GM18951 (cell line): ENCODE measurements at regions not wholly inside any gene's neighbourhood (a gene's known extent, or its start where the extent isn't known, plus 50 kb on each side); places are given as distances from the start of the nearest gene placed in this dataset.

ENCODE experiments used
- POLR2A ChIP-seq: IDR thresholded peaks from 4 replicates; pipeline ENCODE4 v1.6.1; 2011; ENCODE audit warnings: mild to moderate bottlenecking; ENCODE audit not compliant: insufficient read length, insufficient read depth; ENCODE audit errors: extremely low read depth
- in situ Hi-C: fragments of 300-500 bp; cut with MboI; formaldehyde crosslinking; loops from one replicate; pipeline ENCODE4 v1.12.0; 2022; ENCODE audit warnings: low sequenced_read_pairs, mixed read lengths, inconsistent platforms; ENCODE audit not compliant: unreplicated experiment

- in situ Hi-C loops = no loop called here
- no peak for TF ChIP-seq POLR2A
Observed at GRCh38 chr4:185899833-185900232, 87.8 kb upstream of the SORBS2 start.

DNA sequence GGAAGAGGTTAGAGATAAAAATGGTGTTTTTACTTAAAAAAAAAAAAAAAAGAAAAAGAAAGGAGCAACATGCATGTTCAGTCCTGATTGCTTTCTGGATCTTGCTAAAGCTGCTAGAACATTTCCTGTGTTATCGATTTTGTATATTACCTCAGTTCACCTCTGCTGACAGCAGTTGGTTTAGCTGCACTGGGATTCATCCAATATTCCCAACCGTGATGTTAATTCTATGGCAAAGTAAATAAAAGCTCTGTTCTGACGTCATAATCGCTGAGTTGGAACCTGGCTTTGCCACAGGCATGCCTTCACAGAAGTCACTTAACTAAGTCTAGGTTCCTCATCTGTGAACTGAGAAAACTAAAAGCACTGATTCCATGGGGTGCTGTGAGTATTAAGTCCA is 90.7 kb upstream of the SORBS2 start:
- no peak for TF ChIP-seq POLR2A
- in situ Hi-C loops = no loop called here

DNA sequence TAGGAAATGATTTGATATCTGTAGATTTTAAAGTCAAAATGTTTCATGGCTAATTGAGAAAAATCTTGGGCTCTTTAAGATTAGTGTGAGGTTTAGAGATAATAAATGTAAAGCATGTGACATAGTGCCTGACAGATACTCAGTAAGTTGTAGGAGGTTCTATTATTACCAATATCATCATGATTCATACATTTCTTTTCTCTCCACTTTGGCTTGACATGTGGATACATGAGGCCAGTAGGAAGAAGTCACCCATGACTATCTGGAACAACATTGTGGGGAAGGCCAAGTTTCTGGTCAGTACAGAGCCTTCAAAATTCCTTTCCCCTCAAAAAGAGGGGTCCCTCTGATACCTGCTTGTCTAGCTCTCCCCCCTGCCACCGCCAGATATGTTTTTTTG is 91.2 kb upstream of the SORBS2 start:
- in situ Hi-C loops = no loop called here

DNA sequence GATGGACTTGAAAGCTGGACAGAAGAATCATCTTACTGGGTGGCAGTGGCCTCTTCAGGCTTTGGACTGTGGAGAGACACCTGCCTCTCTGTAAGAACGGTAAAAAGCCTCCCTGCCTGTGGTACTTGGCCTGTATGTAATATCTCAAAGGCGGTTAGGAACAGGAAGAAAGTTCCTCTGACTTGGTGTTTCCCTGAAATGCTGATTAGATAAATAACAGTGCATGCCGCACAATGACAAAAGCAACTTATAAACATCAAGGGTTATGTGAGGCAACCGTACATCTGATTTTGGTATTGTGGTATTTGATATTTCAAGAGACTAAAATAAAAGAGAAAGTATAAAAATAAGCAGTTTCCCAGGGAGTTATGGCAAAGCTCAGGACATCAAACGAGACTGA is 92.4 kb upstream of the SORBS2 start:
- in situ Hi-C loops = no loop called here
- no peak for TF ChIP-seq POLR2A

More for the DNA sequence above, 91.2 kb upstream of the SORBS2 start:
- no peak for TF ChIP-seq POLR2A

GRCh38 chr4:185909972-185910371 is 98.0 kb upstream of the SORBS2 start:
- in situ Hi-C loops = no loop called here
- no peak for TF ChIP-seq POLR2A

DNA sequence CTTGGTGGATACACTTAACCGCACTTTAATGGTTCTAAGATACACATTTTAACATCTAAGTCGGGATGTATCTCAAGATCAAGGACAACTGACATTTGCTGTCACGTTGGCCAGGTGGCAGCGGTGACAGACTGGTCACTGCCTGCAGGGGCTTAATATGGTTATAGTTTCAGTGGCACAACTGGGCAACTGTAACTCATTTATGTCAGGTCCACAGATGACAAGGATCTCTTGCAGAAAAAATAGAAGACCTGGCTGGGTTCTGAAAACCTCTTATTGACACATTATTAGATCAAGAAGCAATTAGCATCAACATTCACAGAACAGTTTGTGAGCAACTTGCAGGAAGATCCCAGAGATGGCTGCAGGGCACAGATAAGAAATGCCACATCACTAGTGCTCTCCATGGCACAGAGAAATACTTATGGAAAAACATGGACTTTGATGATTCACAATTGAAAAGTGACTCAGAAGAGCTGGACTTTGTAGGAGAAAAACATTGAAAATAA is 99.6 kb upstream of the SORBS2 start:
- TF ChIP-seq POLR2A = no peak
- in situ Hi-C loops = no loop called here

- in situ Hi-C loops = no loop called here
- TF ChIP-seq POLR2A = no peak
Observed at GRCh38 chr4:185912779-185913178, 100.8 kb upstream of the SORBS2 start.

GRCh38 chr4:185914583-185915199 is 102.7 kb upstream of the SORBS2 start:
- TF ChIP-seq POLR2A = no peak
- in situ Hi-C loops = no loop called here

DNA sequence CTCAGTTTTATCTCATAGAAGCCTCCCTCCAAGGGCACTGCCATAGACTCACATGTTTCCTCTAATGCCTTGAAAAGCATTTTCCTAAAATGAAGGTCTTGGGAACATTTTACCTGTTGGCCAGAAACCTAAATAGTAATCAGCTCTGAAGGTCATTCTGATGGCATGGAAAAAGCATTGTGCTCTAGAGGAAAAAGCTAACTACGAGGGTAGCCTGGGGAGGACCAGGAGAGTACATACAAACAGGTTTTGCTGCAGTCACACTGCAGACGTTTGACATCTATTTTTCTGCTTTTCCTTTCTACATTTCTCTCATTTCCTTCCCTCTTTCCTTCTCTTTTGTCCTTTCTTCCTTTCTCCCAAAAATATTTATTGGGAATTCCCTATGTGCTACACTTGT is 103.3 kb upstream of the SORBS2 start:
- no peak for TF ChIP-seq POLR2A
- in situ Hi-C loops = no loop called here

DNA sequence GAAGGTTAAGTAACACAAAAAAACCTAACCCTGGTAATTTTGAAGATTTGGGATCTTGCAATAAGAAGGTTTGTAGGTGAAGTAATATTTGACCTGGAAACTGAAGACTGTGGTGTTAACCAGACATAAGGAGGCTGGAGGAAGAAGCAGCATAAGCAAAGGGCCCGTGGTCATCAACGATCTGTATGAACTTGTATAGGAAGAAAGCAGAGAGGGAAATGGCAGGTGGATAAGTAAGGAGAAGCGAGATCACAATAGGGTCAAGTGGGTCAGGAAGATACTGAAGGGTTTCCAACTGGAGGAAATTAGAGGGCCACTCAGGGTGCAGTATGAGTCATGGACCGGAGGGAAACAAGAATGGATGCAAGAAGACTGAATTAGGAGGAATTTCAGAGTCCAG is 103.8 kb upstream of the SORBS2 start:
- TF ChIP-seq POLR2A = no peak
- in situ Hi-C loops = no loop called here

GRCh38 chr4:185916231-185916630 is 104.2 kb upstream of the SORBS2 start:
- in situ Hi-C loops = no loop called here
- no peak for TF ChIP-seq POLR2A

GRCh38 chr4:185916683-185917082 is 104.7 kb upstream of the SORBS2 start:
- in situ Hi-C loops = no loop called here
- no peak for TF ChIP-seq POLR2A

- no peak for TF ChIP-seq POLR2A
- in situ Hi-C loops = no loop called here
Observed at GRCh38 chr4:185919107-185919506, 107.1 kb upstream of the SORBS2 start.

DNA sequence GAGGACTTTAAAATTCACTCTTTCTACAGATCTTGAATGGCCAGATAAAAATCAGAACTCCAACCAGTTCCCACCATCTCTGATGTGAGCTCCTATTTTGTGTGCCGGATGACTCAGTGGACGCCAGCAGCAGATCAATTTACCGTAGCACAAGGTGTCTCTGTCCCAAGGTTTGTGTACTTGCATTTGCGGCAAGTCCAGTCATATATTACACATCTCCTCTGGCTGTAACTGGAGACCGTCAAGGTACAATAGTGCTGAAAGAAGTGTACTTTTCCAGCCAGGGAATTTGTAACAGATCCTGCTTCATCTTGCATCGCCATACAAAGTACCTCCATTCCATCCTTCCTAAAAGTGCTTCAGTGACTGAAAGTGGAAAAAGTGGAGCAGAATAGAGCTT is 108.2 kb upstream of the SORBS2 start:
- TF ChIP-seq POLR2A = no peak
- in situ Hi-C loops = no loop called here
